Aorta (tissue), 5 donors: ENCODE measurements at regions not wholly inside any gene's neighbourhood (a gene's known extent, or its start where the extent isn't known, plus 50 kb on each side); places are given as distances from the start of the nearest gene placed in this dataset.

Experiments
- ATAC-seq: fragments of 200-7000 bp; cut with Tn5 transposase; one replicate; pipeline ENCODE4 v1.9.1; 2022; ENCODE audit warnings: moderate library complexity; ENCODE audit not compliant: low FRiP score
- DNase-seq, 2 donors: peaks; one replicate each; pipeline ENCODE4 v3.0.0-alpha.2; 2020
- H3K27ac ChIP-seq, 2 donors: one replicate each; pipeline ENCODE4 v1.5.1; 2013; ENCODE audit warnings: low read length in 2 of 2, mild to moderate bottlenecking in 2 of 2, moderate library complexity in 2 of 2, control low read depth in 1 of 2, inconsistent platforms in 1 of 2, low read depth in 1 of 2
- H3K27me3 ChIP-seq, 2 donors: one replicate each; pipeline ENCODE4 v1.6.1; 2013; ENCODE audit warnings: control low read depth in 1 of 2, low read length in 1 of 2, mild to moderate bottlenecking in 1 of 2, moderate library complexity in 1 of 2; ENCODE audit not compliant: insufficient read depth in 2 of 2, control insufficient read depth in 1 of 2
- H3K36me3 ChIP-seq, 2 donors: one replicate each; pipeline ENCODE4 v1.6.1; 2013; ENCODE audit warnings: control low read depth in 1 of 2, low read length in 1 of 2, mild to moderate bottlenecking in 1 of 2; ENCODE audit not compliant: insufficient read depth in 2 of 2, control insufficient read depth in 1 of 2
- H3K4me1 ChIP-seq, 2 donors: one replicate each; pipeline ENCODE4 v1.6.1; 2013; ENCODE audit warnings: low read length in 2 of 2, control low read depth in 1 of 2, mild to moderate bottlenecking in 1 of 2, moderate library complexity in 1 of 2; ENCODE audit not compliant: insufficient read depth in 2 of 2, control insufficient read depth in 1 of 2
- H3K4me3 ChIP-seq, 2 donors: one replicate each; pipeline ENCODE4 v1.5.1; 2013; ENCODE audit warnings: low read length in 2 of 2, control low read depth in 1 of 2, mild to moderate bottlenecking in 1 of 2
- H3K9me3 ChIP-seq: one replicate; pipeline ENCODE4 v1.6.1; 2013; ENCODE audit warnings: mild to moderate bottlenecking, low read length; ENCODE audit not compliant: control insufficient read depth
- WGBS, 2 donors: extraction: QIAGEN DNeasy Blood & Tissue Kit; methylation state at CpG; one replicate each; pipeline ENCODE4 v1.1.7; 2013; 5-methylcytosine and 5-hydroxymethylcytosine counted together
- intact Hi-C, 2 donors: fragments of 100-400 bp; cut with DNase I; formaldehyde crosslinking; loops; one replicate each; pipeline versions ENCODE4 v1.14.2 to v1.15.0; 2022
- donor health status: healthy with polysubstance abuse.
- donor health status: Bipolar disorder and iron deficiency.
- donor health status: DM: no; HTN: no; CAD: no.
- donor health status: DM: no; HTN: no; CAD: no.
- donor health status: DM: yes; HTN: yes; CAD: no.

DNA sequence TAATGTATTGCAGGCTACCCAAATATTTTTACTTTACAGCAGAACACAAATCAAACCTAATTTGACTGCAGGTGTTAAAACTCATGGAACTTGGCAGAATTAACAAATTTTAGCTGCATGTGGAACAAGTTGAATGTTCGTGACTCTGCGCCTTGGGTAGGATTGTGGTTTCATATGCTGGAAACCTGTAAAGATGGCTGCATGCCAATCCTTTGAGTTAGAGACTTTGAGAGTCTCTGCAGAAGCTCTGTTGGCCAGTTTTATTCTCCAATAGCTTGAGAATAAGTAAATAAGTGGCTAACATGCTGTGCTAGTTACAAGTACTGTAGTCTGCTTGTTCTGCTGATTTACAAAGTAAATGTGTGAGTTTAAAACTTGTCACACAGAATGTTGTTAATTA is 77.8 kb downstream of the PDE6H start:
- DNase-seq: no peak
- Histone ChIP-seq H3K4me3 (no peak overlapping the region), H3K4me1 (peaks cover 0 to 6% of the 10 kb centered on the region in 2 donors), H3K27ac (no peak overlapping the region), H3K9me3 (no peaks in the 10 kb centered on the region), H3K36me3 (no peaks in the 10 kb centered on the region), H3K27me3 (no peaks in the 10 kb centered on the region)
- intact Hi-C loops: no loop called here
- WGBS, 2 donors: 76 to 79% methylated on average over 2 of the region's 2 CpGs
- ATAC-seq: no peak

- Histone ChIP-seq H3K4me3 (no peak overlapping the region), H3K9me3 (no peaks in the 10 kb centered on the region), H3K27me3 (no peaks in the 10 kb centered on the region), H3K4me1 (peaks cover 0 to 2% of the 10 kb centered on the region in 2 donors), H3K27ac (no peak overlapping the region), H3K36me3 (no peaks in the 10 kb centered on the region)
- 32 to 36% methylated on average over 2 of the region's 2 CpGs for WGBS, 2 donors
- intact Hi-C loops: no loop called here
- ATAC-seq (no peak), DNase-seq (no peak)
These were observed 79.8 kb downstream of the PDE6H start for GRCh38 chr12:15052691-15053090.

- Histone ChIP-seq H3K4me1 (no peaks in the 10 kb centered on the region), H3K27me3 (no peaks in the 10 kb centered on the region), H3K27ac (no peak overlapping the region), H3K36me3 (no peaks in the 10 kb centered on the region), H3K9me3 (no peaks in the 10 kb centered on the region), H3K4me3 (no peak overlapping the region)
- intact Hi-C loops: no loop called here
- ATAC-seq: no peak
- WGBS, 2 donors: 30 to 55% methylated on average over 1 of the region's 1 CpG
- DNase-seq: no peak
These were observed 83.4 kb downstream of the PDE6H start for GRCh38 chr12:15056218-15056617.
